NB4 (cell line): ENCODE measurements at regions not wholly inside any gene's neighbourhood (a gene's known extent, or its start where the extent isn't known, plus 50 kb on each side); places are given as distances from the start of the nearest gene placed in this dataset.

Source experiments
- CTCF ChIP-seq: IDR thresholded peaks from one replicate; pipeline ENCODE4 v1.5.1; 2012; ENCODE audit warnings: low read depth, low read length
- MAX ChIP-seq: IDR thresholded peaks from 2 replicates; pipeline ENCODE4 v1.6.1; 2011; ENCODE audit warnings: low read depth, low read length
- POLR2A ChIP-seq: IDR thresholded peaks from 2 replicates; pipeline ENCODE4 v1.6.1; 2011; ENCODE audit warnings: mild to moderate bottlenecking; ENCODE audit not compliant: insufficient read length; ENCODE audit errors: extremely low read depth

GRCh38 chr15:92291900-92292299 is 101.8 kb upstream of the ST8SIA2 start:
- TF ChIP-seq CTCF (no peak), POLR2A (no peak), MAX (no peak)
